Peyer's patch (tissue), 4 donors: ENCODE measurements at regions not wholly inside any gene's neighbourhood (a gene's known extent, or its start where the extent isn't known, plus 50 kb on each side); places are given as distances from the start of the nearest gene placed in this dataset.

Experiments used
- POLR2A ChIP-seq, 2 donors: fragments of 450-650 bp; IDR thresholded peaks; one replicate each; pipeline ENCODE4 v1.5.1; 2017; ENCODE audit warnings: antibody characterized with exemption in 2 of 2, mild to moderate bottlenecking in 2 of 2, moderate library complexity in 2 of 2
- TF ChIP-seq, protein P1 (sequence below), 6 experiments: fragments of 450-650 bp in 4 of 6; fragments of 200-600 bp in 2 of 6; sonication (generic) in 1 of 6; IDR thresholded peaks; one replicate each; pipeline ENCODE4 v1.5.1; 2017 to 2019; ENCODE audit warnings: antibody characterized with exemption in 6 of 6, mild to moderate bottlenecking in 3 of 6, moderate library complexity in 1 of 6

DNA sequence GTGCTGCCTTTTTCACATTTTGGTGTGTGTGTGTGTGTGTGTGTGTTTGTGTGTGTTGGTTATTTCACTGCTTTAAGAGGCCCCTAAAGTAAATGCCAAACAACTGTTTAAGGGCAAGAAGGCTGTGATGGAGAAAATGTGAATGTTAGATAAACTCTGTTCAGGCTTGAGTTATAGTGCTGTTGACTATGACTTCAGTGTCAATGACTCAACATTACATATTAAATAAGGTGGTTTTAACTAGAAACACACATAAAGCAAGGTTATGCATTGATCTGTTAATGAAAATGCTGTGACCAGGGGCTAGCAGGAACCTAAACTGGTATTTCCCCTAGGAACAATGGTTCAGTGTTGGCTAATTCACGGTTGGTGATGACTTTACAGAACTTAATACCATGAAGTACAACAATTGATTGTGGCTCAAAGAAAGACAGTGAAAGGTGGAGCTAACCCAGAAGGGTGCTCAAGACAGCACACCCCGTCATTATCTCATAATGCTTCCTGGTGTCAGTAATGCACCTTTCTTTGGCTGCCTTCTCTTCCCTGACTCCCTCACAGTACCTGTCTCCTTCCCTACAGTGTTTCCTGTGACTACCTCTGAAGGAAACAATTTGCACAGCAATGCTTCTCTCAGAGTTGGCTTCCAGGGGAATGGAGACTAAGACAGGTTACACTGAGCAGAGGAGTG is 116.1 kb downstream of the RIN2 start:
- TF ChIP-seq, protein P1, sequence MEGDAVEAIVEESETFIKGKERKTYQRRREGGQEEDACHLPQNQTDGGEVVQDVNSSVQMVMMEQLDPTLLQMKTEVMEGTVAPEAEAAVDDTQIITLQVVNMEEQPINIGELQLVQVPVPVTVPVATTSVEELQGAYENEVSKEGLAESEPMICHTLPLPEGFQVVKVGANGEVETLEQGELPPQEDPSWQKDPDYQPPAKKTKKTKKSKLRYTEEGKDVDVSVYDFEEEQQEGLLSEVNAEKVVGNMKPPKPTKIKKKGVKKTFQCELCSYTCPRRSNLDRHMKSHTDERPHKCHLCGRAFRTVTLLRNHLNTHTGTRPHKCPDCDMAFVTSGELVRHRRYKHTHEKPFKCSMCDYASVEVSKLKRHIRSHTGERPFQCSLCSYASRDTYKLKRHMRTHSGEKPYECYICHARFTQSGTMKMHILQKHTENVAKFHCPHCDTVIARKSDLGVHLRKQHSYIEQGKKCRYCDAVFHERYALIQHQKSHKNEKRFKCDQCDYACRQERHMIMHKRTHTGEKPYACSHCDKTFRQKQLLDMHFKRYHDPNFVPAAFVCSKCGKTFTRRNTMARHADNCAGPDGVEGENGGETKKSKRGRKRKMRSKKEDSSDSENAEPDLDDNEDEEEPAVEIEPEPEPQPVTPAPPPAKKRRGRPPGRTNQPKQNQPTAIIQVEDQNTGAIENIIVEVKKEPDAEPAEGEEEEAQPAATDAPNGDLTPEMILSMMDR (IDR thresholded peaks at IDR 0.05) = no peak
- no peak for TF ChIP-seq POLR2A (IDR thresholded peaks at IDR 0.05)
